Effector memory CD8-positive, alpha-beta T cell (primary cell): ENCODE measurements at regions not wholly inside any gene's neighbourhood (a gene's known extent, or its start where the extent isn't known, plus 50 kb on each side); places are given as distances from the start of the nearest gene placed in this dataset.
"Not testable (repeated sequence)": the region's sequence is repeated elsewhere in the genome, so short reads cannot be mapped to it uniquely, and the experiment has no call there.

Experiments used
- ATAC-seq: fragments of 150-1000 bp; cut with Tn5 transposase; replicated peaks from 2 replicates; pipeline ENCODE4 v1.10.0; 2021; ENCODE audit warnings: mild to moderate bottlenecking, moderate library complexity
- DNase-seq, 3 experiments: peaks; one replicate each; pipeline ENCODE4 v3.0.0; 2021
- H3K27ac Mint-ChIP-seq, 2 donors: one replicate each; pipeline ENCODE4 v1.8.0; 2022; ENCODE audit warnings: mild to moderate bottlenecking in 2 of 2, mixed read lengths in 2 of 2, moderate library complexity in 2 of 2
- H3K27me3 Mint-ChIP-seq, 2 donors: one replicate each; pipeline ENCODE4 v1.8.0; 2022; ENCODE audit warnings: mixed read lengths in 2 of 2
- H3K36me3 Mint-ChIP-seq: one replicate; pipeline ENCODE4 v1.8.0; 2022; ENCODE audit warnings: mild to moderate bottlenecking, moderate library complexity, mixed read lengths; ENCODE audit not compliant: insufficient read depth
- H3K4me1 Mint-ChIP-seq, 2 donors: one replicate each; pipeline ENCODE4 v1.8.0; 2022; ENCODE audit warnings: low read depth in 2 of 2, mixed read lengths in 2 of 2
- H3K4me3 Mint-ChIP-seq, 2 donors: one replicate each; pipeline ENCODE4 v1.8.0; 2022; ENCODE audit warnings: mild to moderate bottlenecking in 2 of 2, mixed read lengths in 2 of 2, moderate library complexity in 2 of 2
- H3K9me3 Mint-ChIP-seq, 2 donors: one replicate each; pipeline ENCODE4 v1.8.0; 2022; ENCODE audit warnings: mixed read lengths in 2 of 2

- Mint-ChIP-seq H3K4me3 (no peak overlapping the region), H3K9me3 (no peaks in the 10 kb centered on the region), H3K27me3 (no peaks in the 10 kb centered on the region)
These were observed 583.0 kb upstream of the SPRY2 start for GRCh38 chr13:80923907-80924306.

GRCh38 chr13:80921971-80922370 is 581.0 kb upstream of the SPRY2 start:
- DNase-seq (no peak), ATAC-seq (no peak)
- Mint-ChIP-seq H3K27ac (no peak overlapping the region), H3K9me3 (no peaks in the 10 kb centered on the region), H3K36me3 (no peaks in the 10 kb centered on the region), H3K27me3 (no peaks in the 10 kb centered on the region), H3K4me3 (no peak overlapping the region), H3K4me1 (no peaks in the 10 kb centered on the region)

More at GRCh38 chr13:80923907-80924306, 583.0 kb upstream of the SPRY2 start:
- no peak for ATAC-seq
- DNase-seq: no peak
- no peaks in the 10 kb centered on the region for H3K36me3 Mint-ChIP-seq
- no peak overlapping the region for H3K27ac Mint-ChIP-seq
- no peaks in the 10 kb centered on the region for H3K4me1 Mint-ChIP-seq

GRCh38 chr13:80921541-80921940 is 580.6 kb upstream of the SPRY2 start:
- Mint-ChIP-seq H3K36me3 (no peaks in the 10 kb centered on the region), H3K4me1 (no peaks in the 10 kb centered on the region), H3K27ac (no peak overlapping the region), H3K4me3 (no peak overlapping the region), H3K9me3 (no peaks in the 10 kb centered on the region), H3K27me3 (no peaks in the 10 kb centered on the region)
- ATAC-seq: no peak
- no peak for DNase-seq

GRCh38 chr13:80906860-80907259 is 565.9 kb upstream of the SPRY2 start:
- Mint-ChIP-seq H3K9me3 (peaks cover 0 to 2% of the 10 kb centered on the region in 2 donors), H3K4me3 (no peak overlapping the region), H3K27ac (no peak overlapping the region), H3K27me3 (no peaks in the 10 kb centered on the region), H3K4me1 (no peaks in the 10 kb centered on the region), H3K36me3 (peaks cover 4% of the 10 kb centered on the region)
- ATAC-seq (no peak), DNase-seq (no peak)

GRCh38 chr13:80904386-80904785 is 563.5 kb upstream of the SPRY2 start:
- peaks cover 4% of the 10 kb centered on the region for H3K36me3 Mint-ChIP-seq
- H3K27me3 Mint-ChIP-seq: no peaks in the 10 kb centered on the region
- no peaks in the 10 kb centered on the region for H3K4me1 Mint-ChIP-seq
- no peak overlapping the region for H3K4me3 Mint-ChIP-seq
- ATAC-seq (no peak), DNase-seq (no peak)
- no peak overlapping the region for H3K27ac Mint-ChIP-seq
- H3K9me3 Mint-ChIP-seq: peaks cover 0 to 2% of the 10 kb centered on the region in 2 donors

GRCh38 chr13:80903911-80904310 is 563.0 kb upstream of the SPRY2 start:
- no peaks in the 10 kb centered on the region for H3K4me1 Mint-ChIP-seq
- no peak overlapping the region for H3K4me3 Mint-ChIP-seq
- H3K36me3 Mint-ChIP-seq: peaks cover 4% of the 10 kb centered on the region
- H3K27me3 Mint-ChIP-seq: no peaks in the 10 kb centered on the region
- ATAC-seq: no peak
- no peak for DNase-seq
- peaks cover 0 to 2% of the 10 kb centered on the region in 2 donors for H3K9me3 Mint-ChIP-seq
- H3K27ac Mint-ChIP-seq: no peak overlapping the region

GRCh38 chr13:80901530-80901929 is 560.6 kb upstream of the SPRY2 start:
- Mint-ChIP-seq H3K36me3 (peaks cover 4% of the 10 kb centered on the region), H3K4me3 (no peak overlapping the region), H3K27me3 (no peaks in the 10 kb centered on the region), H3K9me3 (peaks cover 0 to 7% of the 10 kb centered on the region in 2 donors), H3K27ac (no peak overlapping the region), H3K4me1 (no peaks in the 10 kb centered on the region)
- ATAC-seq: no peak
- no peak for DNase-seq

- no peak for DNase-seq
These were observed 560.2 kb upstream of the SPRY2 start for GRCh38 chr13:80901111-80901510.

GRCh38 chr13:80900561-80900960 is 559.6 kb upstream of the SPRY2 start:
- Mint-ChIP-seq H3K9me3 (peaks cover 0 to 7% of the 10 kb centered on the region in 2 donors), H3K4me1 (no peaks in the 10 kb centered on the region), H3K27me3 (no peaks in the 10 kb centered on the region), H3K27ac (no peak overlapping the region), H3K36me3 (peaks cover 4% of the 10 kb centered on the region), H3K4me3 (no peak overlapping the region)
- DNase-seq (no peak), ATAC-seq (no peak)

More at GRCh38 chr13:80901111-80901510, 560.2 kb upstream of the SPRY2 start:
- Mint-ChIP-seq H3K9me3 (peaks cover 0 to 7% of the 10 kb centered on the region in 2 donors), H3K36me3 (peaks cover 4% of the 10 kb centered on the region), H3K4me3 (no peak overlapping the region), H3K4me1 (no peaks in the 10 kb centered on the region), H3K27ac (no peak overlapping the region), H3K27me3 (no peaks in the 10 kb centered on the region)
- no peak for ATAC-seq

GRCh38 chr13:80897641-80898040 is 556.7 kb upstream of the SPRY2 start:
- not testable (repeated sequence) for H3K4me1 Mint-ChIP-seq, H3K36me3 Mint-ChIP-seq, H3K9me3 Mint-ChIP-seq, H3K27ac Mint-ChIP-seq, H3K4me3 Mint-ChIP-seq, ATAC-seq, DNase-seq, H3K27me3 Mint-ChIP-seq

- no peaks in the 10 kb centered on the region for H3K27me3 Mint-ChIP-seq
- DNase-seq: no peak
- peaks cover 0 to 5% of the 10 kb centered on the region in 2 donors for H3K9me3 Mint-ChIP-seq
- no peaks in the 10 kb centered on the region for H3K4me1 Mint-ChIP-seq
- H3K27ac Mint-ChIP-seq: no peak overlapping the region
- no peaks in the 10 kb centered on the region for H3K36me3 Mint-ChIP-seq
- no peak for ATAC-seq
- H3K4me3 Mint-ChIP-seq: no peak overlapping the region
These were observed 554.0 kb upstream of the SPRY2 start for GRCh38 chr13:80894917-80895316.

GRCh38 chr13:80889829-80890228 is 548.9 kb upstream of the SPRY2 start:
- Mint-ChIP-seq H3K9me3 (peaks cover 0 to 9% of the 10 kb centered on the region in 2 donors), H3K27ac (no peak overlapping the region), H3K4me1 (no peaks in the 10 kb centered on the region), H3K27me3 (no peaks in the 10 kb centered on the region), H3K36me3 (no peaks in the 10 kb centered on the region), H3K4me3 (no peak overlapping the region)
- DNase-seq (no peak), ATAC-seq (no peak)

GRCh38 chr13:80888390-80888789 is 547.5 kb upstream of the SPRY2 start:
- ATAC-seq (no peak), DNase-seq (no peak)
- H3K36me3 Mint-ChIP-seq: no peaks in the 10 kb centered on the region
- H3K4me1 Mint-ChIP-seq: no peaks in the 10 kb centered on the region
- no peak overlapping the region for H3K27ac Mint-ChIP-seq
- H3K9me3 Mint-ChIP-seq: peaks cover 0 to 9% of the 10 kb centered on the region in 2 donors
- no peak overlapping the region for H3K4me3 Mint-ChIP-seq
- H3K27me3 Mint-ChIP-seq: no peaks in the 10 kb centered on the region

GRCh38 chr13:80884056-80884785 is 543.3 kb upstream of the SPRY2 start:
- Mint-ChIP-seq H3K27ac (no peak overlapping the region), H3K36me3 (no peaks in the 10 kb centered on the region), H3K4me3 (no peak overlapping the region), H3K4me1 (no peaks in the 10 kb centered on the region), H3K9me3 (peaks cover 7 to 12% of the 10 kb centered on the region in 2 donors), H3K27me3 (no peaks in the 10 kb centered on the region)
- DNase-seq (no peak), ATAC-seq (no peak)
